GM21390 (cell line): ENCODE measurements at regions not wholly inside any gene's neighbourhood (a gene's known extent, or its start where the extent isn't known, plus 50 kb on each side); places are given as distances from the start of the nearest gene placed in this dataset.

Experiments
- ATAC-seq: cut with Tn5 transposase; IDR thresholded peaks from one replicate; pipeline ENCODE4 v1.9.1; 2021; ENCODE audit not compliant: unreplicated experiment

- ATAC-seq = no peak
These were observed 90.1 kb downstream of the ERCC5 start for GRCh38 chr13:102935896-102936321.

GRCh38 chr13:102933523-102933922 lies 87.7 kb downstream of the ERCC5 start:
- ATAC-seq = no peak

- no peak for ATAC-seq
These were observed 87.3 kb downstream of the ERCC5 start for GRCh38 chr13:102933122-102933521.

GRCh38 chr13:102932331-102932730 lies 86.5 kb downstream of the ERCC5 start:
- no peak for ATAC-seq

- no peak for ATAC-seq
These were observed 84.7 kb downstream of the ERCC5 start for GRCh38 chr13:102930566-102930965.

- no peak for ATAC-seq
These were observed 83.3 kb downstream of the ERCC5 start for GRCh38 chr13:102928941-102929675.
